ENCODE measurements at regions not wholly inside any gene's neighbourhood (a gene's known extent, or its start where the extent isn't known, plus 50 kb on each side); places are given as distances from the start of the nearest gene placed in this dataset.

GRCh38 chr10:131616040-131616439 lies 284.8 kb upstream of the PPP2R2D start:
- H3K27me3 ChIP-seq (ENCODE audit: control insufficient read depth in 5 of 5, insufficient read depth in 4 of 5, low read length in 5 of 5), result peaks cover 0 to 11% (median 4%) of the 10 kb centered on the region in 5 donors
- no peak overlapping the region for H3K27ac ChIP-seq (ENCODE audit: low read depth, low read length)
- peaks cover 0 to 2% (median 0%) of the 10 kb centered on the region in 5 donors for H3K4me1 ChIP-seq (ENCODE audit: control insufficient read depth in 5 of 5, insufficient read depth in 5 of 5, low read length in 5 of 5)
- no peaks in the 10 kb centered on the region for H3K9me3 ChIP-seq (ENCODE audit: control insufficient read depth in 5 of 5, low read length in 5 of 5)
- H3K9ac ChIP-seq (ENCODE audit: low read length in 5 of 5), result no peak overlapping the region
- H3K36me3 ChIP-seq (ENCODE audit: control insufficient read depth in 5 of 5, insufficient read depth in 5 of 5, low read length in 5 of 5), result no peaks in the 10 kb centered on the region
- H3K4me3 ChIP-seq (ENCODE audit: low read depth in 1 of 5, low read length in 5 of 5), result no peak overlapping the region

DNA sequence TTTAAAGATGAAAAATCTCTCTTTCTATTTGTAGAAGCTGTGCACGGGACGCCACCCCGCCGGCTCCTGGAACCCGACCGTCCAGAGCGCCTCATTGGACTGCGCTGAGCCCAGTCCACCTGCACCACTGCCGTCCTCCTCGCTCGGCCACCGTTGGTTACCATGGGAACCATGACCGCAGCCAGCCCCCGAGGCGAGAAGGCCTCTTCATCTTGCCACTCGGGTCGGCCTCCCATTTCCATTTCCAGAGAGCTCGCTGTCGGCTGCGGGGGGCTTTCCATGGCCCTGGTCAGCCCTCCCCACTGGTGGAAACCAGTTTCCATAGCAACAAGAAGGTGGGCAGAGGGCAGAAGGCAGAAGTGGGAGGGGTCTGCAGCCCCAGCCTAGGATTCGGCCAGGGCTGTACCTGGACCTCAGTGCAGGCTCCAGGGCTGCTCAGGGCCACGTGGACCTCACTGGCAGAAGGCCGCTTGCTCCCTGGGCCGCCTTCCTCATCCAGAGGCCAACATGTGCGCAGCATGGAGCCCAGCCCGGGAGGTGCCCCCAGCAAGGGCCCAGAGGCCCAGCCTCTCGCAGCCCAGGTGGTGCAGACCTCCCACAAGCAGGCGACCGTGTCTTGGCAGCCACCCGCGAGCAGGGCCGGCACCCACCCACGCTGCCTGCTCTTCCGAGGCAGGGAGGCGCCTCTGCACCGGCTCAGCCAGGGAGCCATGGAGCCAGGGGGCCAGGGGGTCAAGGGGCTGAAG lies 283.5 kb upstream of the PPP2R2D start:
- no peaks in the 10 kb centered on the region for H3K9me3 ChIP-seq (ENCODE audit: control insufficient read depth in 5 of 5, low read length in 5 of 5)
- no peaks in the 10 kb centered on the region for H3K4me1 ChIP-seq (ENCODE audit: control insufficient read depth in 5 of 5, insufficient read depth in 5 of 5, low read length in 5 of 5)
- H3K9ac ChIP-seq (ENCODE audit: low read length in 5 of 5), result no peak overlapping the region
- peaks cover 0 to 11% (median 6%) of the 10 kb centered on the region in 5 donors for H3K27me3 ChIP-seq (ENCODE audit: control insufficient read depth in 5 of 5, insufficient read depth in 4 of 5, low read length in 5 of 5)
- no peak overlapping the region for H3K27ac ChIP-seq (ENCODE audit: low read depth, low read length)
- no peaks in the 10 kb centered on the region for H3K36me3 ChIP-seq (ENCODE audit: control insufficient read depth in 5 of 5, insufficient read depth in 5 of 5, low read length in 5 of 5)
- no peak overlapping the region for H3K4me3 ChIP-seq (ENCODE audit: low read depth in 1 of 5, low read length in 5 of 5)

- no peaks in the 10 kb centered on the region for H3K9me3 ChIP-seq (ENCODE audit: control insufficient read depth in 5 of 5, low read length in 5 of 5)
- H3K4me3 ChIP-seq (ENCODE audit: low read depth in 1 of 5, low read length in 5 of 5), result no peak overlapping the region
- H3K36me3 ChIP-seq (ENCODE audit: control insufficient read depth in 5 of 5, insufficient read depth in 5 of 5, low read length in 5 of 5), result no peaks in the 10 kb centered on the region
- no peaks in the 10 kb centered on the region for H3K4me1 ChIP-seq (ENCODE audit: control insufficient read depth in 5 of 5, insufficient read depth in 5 of 5, low read length in 5 of 5)
- H3K27ac ChIP-seq (ENCODE audit: low read depth, low read length), result no peak overlapping the region
- H3K27me3 ChIP-seq (ENCODE audit: control insufficient read depth in 5 of 5, insufficient read depth in 4 of 5, low read length in 5 of 5), result peaks cover 0 to 11% (median 5%) of the 10 kb centered on the region in 5 donors
- H3K9ac ChIP-seq (ENCODE audit: low read length in 5 of 5), result no peak overlapping the region
These were observed 282.1 kb upstream of the PPP2R2D start for GRCh38 chr10:131618587-131619267.

DNA sequence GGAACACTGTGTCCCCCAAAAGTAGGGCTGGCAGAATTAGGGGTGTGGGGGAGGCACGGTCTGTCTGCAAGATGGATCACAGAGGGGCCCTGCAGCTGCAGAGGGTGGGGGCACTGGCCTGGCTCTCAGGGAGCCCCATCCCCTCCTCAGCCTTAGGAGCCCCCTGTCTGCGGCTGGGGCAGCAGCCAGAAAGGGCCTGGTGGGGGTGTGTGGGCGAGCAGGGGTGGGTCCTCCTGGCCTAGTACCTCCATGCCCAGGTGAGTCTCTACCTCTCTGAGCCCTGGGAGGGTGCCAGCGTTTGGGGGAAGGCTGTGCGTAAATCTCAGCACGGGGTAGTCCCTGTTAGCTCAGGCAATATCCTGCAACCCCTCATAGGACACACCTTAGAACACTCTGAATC lies 280.5 kb upstream of the PPP2R2D start:
- Histone ChIP-seq H3K27me3 (ENCODE audit: control insufficient read depth in 5 of 5, insufficient read depth in 4 of 5, low read length in 5 of 5) (peaks cover 0 to 11% (median 4%) of the 10 kb centered on the region in 5 donors), H3K4me3 (ENCODE audit: low read depth in 1 of 5, low read length in 5 of 5) (no peak overlapping the region), H3K9me3 (ENCODE audit: control insufficient read depth in 5 of 5, low read length in 5 of 5) (no peaks in the 10 kb centered on the region), H3K9ac (ENCODE audit: low read length in 5 of 5) (no peak overlapping the region), H3K27ac (ENCODE audit: low read depth, low read length) (no peak overlapping the region), H3K36me3 (ENCODE audit: control insufficient read depth in 5 of 5, insufficient read depth in 5 of 5, low read length in 5 of 5) (no peaks in the 10 kb centered on the region), H3K4me1 (ENCODE audit: control insufficient read depth in 5 of 5, insufficient read depth in 5 of 5, low read length in 5 of 5) (peaks cover 0 to under 1% (median 0%) of the 10 kb centered on the region in 5 donors)

GRCh38 chr10:131620904-131621303 lies 279.9 kb upstream of the PPP2R2D start:
- Histone ChIP-seq H3K4me3 (ENCODE audit: low read depth in 1 of 5, low read length in 5 of 5) (no peak overlapping the region), H3K27ac (ENCODE audit: low read depth, low read length) (no peak overlapping the region), H3K4me1 (ENCODE audit: control insufficient read depth in 5 of 5, insufficient read depth in 5 of 5, low read length in 5 of 5) (peaks cover 0 to 1% (median 0%) of the 10 kb centered on the region in 5 donors), H3K9ac (ENCODE audit: low read length in 5 of 5) (no peak overlapping the region), H3K27me3 (ENCODE audit: control insufficient read depth in 5 of 5, insufficient read depth in 4 of 5, low read length in 5 of 5) (peaks cover 0 to 10% (median 4%) of the 10 kb centered on the region in 5 donors), H3K36me3 (ENCODE audit: control insufficient read depth in 5 of 5, insufficient read depth in 5 of 5, low read length in 5 of 5) (no peaks in the 10 kb centered on the region), H3K9me3 (ENCODE audit: control insufficient read depth in 5 of 5, low read length in 5 of 5) (no peaks in the 10 kb centered on the region)

DNA sequence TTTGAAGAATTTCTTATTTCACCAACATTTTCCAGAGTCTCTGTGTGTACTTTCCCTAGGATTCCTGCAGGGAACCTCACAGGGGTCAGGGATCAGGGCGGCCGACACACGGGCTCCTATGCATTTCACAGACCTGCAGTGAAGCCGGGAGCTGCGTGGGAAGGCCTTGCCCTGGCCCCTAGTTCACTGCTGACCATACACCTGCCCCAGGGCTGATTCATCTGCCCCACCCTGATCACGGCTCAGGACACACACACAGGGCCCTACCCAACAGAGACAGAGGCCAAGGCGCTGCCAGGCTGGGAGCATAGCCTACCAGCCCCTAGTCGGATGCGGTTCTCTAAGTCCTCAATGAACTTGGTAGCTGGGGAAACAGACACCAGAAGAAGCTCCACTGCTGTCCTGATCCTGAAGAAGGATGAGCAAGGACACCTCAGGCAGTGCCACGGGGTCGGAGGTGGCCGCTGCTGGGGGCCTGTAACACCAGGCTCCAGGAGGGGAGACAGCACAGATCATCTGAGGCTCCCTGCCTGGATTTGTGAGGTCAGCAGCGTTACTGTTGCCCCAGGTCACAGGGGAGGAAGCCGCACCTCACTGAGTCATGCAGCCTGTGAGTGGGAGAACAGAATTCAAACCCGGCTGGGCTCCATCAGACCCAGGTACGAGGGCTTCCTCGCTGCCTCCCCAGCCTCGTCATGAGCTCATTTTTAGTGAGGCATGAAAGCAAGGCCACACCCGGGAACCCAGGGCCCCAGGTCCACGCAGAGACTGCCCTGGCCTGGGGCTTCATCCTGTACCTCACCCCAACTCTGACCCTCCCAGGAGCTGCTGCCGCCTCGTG lies 278.8 kb upstream of the PPP2R2D start:
- peaks cover 0 to 4% (median 0%) of the 10 kb centered on the region in 5 donors for H3K9me3 ChIP-seq (ENCODE audit: control insufficient read depth in 5 of 5, low read length in 5 of 5)
- H3K27ac ChIP-seq (ENCODE audit: low read depth, low read length), result no peak overlapping the region
- H3K27me3 ChIP-seq (ENCODE audit: control insufficient read depth in 5 of 5, insufficient read depth in 4 of 5, low read length in 5 of 5), result peaks cover 0 to 9% (median 4%) of the 10 kb centered on the region in 5 donors
- no peak overlapping the region for H3K9ac ChIP-seq (ENCODE audit: low read length in 5 of 5)
- H3K4me3 ChIP-seq (ENCODE audit: low read depth in 1 of 5, low read length in 5 of 5), result no peak overlapping the region
- peaks cover 0 to 1% (median 0%) of the 10 kb centered on the region in 5 donors for H3K4me1 ChIP-seq (ENCODE audit: control insufficient read depth in 5 of 5, insufficient read depth in 5 of 5, low read length in 5 of 5)
- no peaks in the 10 kb centered on the region for H3K36me3 ChIP-seq (ENCODE audit: control insufficient read depth in 5 of 5, insufficient read depth in 5 of 5, low read length in 5 of 5)

DNA sequence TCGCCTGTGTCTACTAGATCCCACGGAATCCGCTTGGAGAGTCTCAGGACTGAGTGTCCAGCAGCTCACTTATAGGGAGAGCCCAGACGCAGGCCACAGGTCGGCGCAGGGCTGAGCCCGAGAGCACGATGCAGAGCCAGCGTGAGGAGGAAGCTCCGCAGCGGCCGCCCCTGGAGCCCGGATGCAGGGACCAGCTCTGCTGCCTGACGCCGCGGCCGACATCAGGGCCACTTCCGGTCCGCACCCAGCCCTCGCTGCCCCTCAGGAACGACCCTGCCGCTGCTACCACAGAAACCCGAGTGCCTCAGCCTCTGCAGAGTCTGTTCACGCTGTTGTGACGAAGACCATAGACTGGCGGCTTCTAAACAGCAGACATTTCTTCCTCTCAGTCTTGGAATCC lies 275.8 kb upstream of the PPP2R2D start:
- Histone ChIP-seq H3K9me3 (ENCODE audit: control insufficient read depth in 5 of 5, low read length in 5 of 5) (peaks cover 0 to 10% (median 8%) of the 10 kb centered on the region in 5 donors), H3K27me3 (ENCODE audit: control insufficient read depth in 5 of 5, insufficient read depth in 4 of 5, low read length in 5 of 5) (peaks cover 0 to 3% (median 2%) of the 10 kb centered on the region in 5 donors), H3K9ac (ENCODE audit: low read length in 5 of 5) (no peak overlapping the region), H3K27ac (ENCODE audit: low read depth, low read length) (no peak overlapping the region), H3K4me1 (ENCODE audit: control insufficient read depth in 5 of 5, insufficient read depth in 5 of 5, low read length in 5 of 5) (peaks cover 0 to 1% (median 0%) of the 10 kb centered on the region in 5 donors), H3K36me3 (ENCODE audit: control insufficient read depth in 5 of 5, insufficient read depth in 5 of 5, low read length in 5 of 5) (no peaks in the 10 kb centered on the region), H3K4me3 (ENCODE audit: low read depth in 1 of 5, low read length in 5 of 5) (no peak overlapping the region)

GRCh38 chr10:131626274-131626673 lies 274.5 kb upstream of the PPP2R2D start:
- Histone ChIP-seq H3K27ac (ENCODE audit: low read depth, low read length) (no peak overlapping the region), H3K4me1 (ENCODE audit: control insufficient read depth in 5 of 5, insufficient read depth in 5 of 5, low read length in 5 of 5) (peaks cover 0 to 1% (median 0%) of the 10 kb centered on the region in 5 donors), H3K4me3 (ENCODE audit: low read depth in 1 of 5, low read length in 5 of 5) (no peak overlapping the region), H3K36me3 (ENCODE audit: control insufficient read depth in 5 of 5, insufficient read depth in 5 of 5, low read length in 5 of 5) (no peaks in the 10 kb centered on the region), H3K27me3 (ENCODE audit: control insufficient read depth in 5 of 5, insufficient read depth in 4 of 5, low read length in 5 of 5) (peaks cover 0 to 3% (median 2%) of the 10 kb centered on the region in 5 donors), H3K9ac (ENCODE audit: low read length in 5 of 5) (no peak overlapping the region), H3K9me3 (ENCODE audit: control insufficient read depth in 5 of 5, low read length in 5 of 5) (peaks cover 0 to 13% (median 8%) of the 10 kb centered on the region in 5 donors)

DNA sequence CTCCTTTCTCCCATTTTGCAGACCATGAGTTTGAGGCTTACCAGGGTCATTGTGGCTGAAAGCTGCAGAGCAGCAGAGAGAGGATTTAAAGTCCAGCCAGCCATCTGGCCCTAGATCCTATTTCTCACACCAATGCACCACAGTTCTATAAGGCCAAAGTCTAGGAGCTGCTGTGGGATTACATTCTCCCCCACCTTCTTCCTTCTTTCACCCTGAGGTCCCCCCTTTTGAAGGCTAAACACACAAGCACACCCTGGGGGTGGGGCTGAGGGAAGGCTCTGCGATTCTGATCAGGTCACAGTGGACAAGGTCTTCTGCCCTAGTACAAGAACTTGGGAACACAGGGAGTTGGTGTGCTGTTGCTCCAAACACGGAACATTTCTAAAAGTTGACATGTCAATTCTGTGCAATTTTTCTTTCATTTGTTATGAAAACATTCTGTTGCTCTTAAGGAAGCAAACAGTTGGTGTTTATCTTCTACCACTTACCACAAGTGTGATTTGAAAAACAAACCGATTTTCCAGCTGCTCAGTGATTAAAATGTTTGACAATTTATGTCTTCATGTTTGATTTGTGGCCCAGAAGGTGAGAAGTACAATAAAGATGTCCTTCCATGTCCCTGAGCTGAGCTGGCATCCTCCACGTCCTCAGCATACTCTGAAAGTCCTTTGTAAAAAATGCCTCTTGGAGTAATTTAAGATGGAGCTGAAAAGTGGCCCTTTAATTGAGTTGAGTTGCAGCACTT lies 271.6 kb upstream of the PPP2R2D start:
- H3K9ac ChIP-seq (ENCODE audit: low read length in 5 of 5), result no peak overlapping the region
- no peak overlapping the region for H3K4me3 ChIP-seq (ENCODE audit: low read depth in 1 of 5, low read length in 5 of 5)
- H3K27ac ChIP-seq (ENCODE audit: low read depth, low read length), result no peak overlapping the region
- H3K36me3 ChIP-seq (ENCODE audit: control insufficient read depth in 5 of 5, insufficient read depth in 5 of 5, low read length in 5 of 5), result no peaks in the 10 kb centered on the region
- H3K4me1 ChIP-seq (ENCODE audit: control insufficient read depth in 5 of 5, insufficient read depth in 5 of 5, low read length in 5 of 5), result peaks cover 0 to 1% (median 0%) of the 10 kb centered on the region in 5 donors
- peaks cover 2 to 22% (median 8%) of the 10 kb centered on the region in 5 donors for H3K9me3 ChIP-seq (ENCODE audit: control insufficient read depth in 5 of 5, low read length in 5 of 5)
- H3K27me3 ChIP-seq (ENCODE audit: control insufficient read depth in 5 of 5, insufficient read depth in 4 of 5, low read length in 5 of 5), result peaks cover 0 to 5% (median 0%) of the 10 kb centered on the region in 5 donors
